Activated CD8-positive, alpha-beta memory T cell treated with anti-CD3 and anti-CD28 coated beads, Interleukin-2, amount 50 U/mL, for 1 hour (primary cell): ENCODE measurements at regions not wholly inside any gene's neighbourhood (a gene's known extent, or its start where the extent isn't known, plus 50 kb on each side); places are given as distances from the start of the nearest gene placed in this dataset.

Source experiments
- DNase-seq: peaks from one replicate; pipeline ENCODE4 v3.0.0-alpha.2; 2020; ENCODE audit errors: extremely low read depth

DNA sequence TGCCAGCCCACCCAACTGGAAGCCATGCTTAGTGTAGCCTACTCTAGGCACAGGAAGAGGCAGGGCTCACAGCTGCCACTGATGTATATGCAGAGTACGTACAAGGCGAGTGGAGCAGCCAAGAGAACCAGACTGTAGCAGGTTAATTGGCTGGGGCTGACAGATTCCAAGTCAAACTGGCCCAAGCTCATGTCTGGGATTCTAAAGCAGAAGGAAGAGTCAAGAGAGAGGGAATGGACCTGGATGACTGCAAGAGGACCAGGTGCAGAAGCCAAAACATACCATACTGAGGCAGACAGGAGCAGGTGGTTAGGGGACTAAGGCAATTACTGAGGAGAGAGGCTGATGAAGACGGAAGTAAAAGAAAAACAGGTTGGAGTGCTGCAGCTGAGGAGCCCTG lies 51.3 kb upstream of the LRRN2 start:
- DNase-seq, result no peak

DNA sequence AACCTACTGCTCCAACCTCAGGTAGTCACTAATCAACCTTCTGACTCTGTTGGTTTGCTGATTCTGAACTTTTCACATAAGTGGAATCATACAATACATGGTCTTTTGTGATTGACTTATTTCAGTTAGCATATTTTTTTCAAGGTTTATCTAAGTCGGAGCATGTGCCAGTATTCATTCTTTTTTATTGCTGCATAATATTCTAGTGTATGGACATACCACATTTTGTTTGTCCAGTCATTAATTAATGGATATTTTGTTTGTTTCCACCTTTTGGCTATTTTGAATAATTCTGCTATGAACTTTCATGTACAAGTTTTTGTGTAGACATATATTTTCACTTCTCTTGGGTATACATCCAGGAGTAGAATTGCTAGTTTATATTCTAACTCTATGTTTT lies 53.0 kb upstream of the LRRN2 start:
- no peak for DNase-seq

DNA sequence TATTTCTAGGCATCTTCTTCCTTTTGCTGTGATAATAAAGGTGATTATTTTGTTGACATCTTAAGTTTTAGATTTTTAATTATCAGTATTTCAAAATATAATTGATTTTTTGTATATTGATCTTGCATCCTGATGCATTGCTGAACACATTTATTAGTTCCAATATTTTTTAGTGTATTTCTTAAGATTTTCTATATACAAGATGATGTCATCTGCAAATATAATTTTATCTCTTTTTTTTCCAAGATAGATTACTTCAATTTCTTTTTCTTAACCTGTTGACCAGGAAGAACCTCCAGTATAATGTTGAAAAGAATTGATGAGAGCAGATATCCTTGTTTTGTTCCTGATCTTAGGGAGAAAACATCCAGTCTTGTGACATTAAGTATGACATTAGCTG lies 54.8 kb upstream of the LRRN2 start:
- DNase-seq, result no peak

DNA sequence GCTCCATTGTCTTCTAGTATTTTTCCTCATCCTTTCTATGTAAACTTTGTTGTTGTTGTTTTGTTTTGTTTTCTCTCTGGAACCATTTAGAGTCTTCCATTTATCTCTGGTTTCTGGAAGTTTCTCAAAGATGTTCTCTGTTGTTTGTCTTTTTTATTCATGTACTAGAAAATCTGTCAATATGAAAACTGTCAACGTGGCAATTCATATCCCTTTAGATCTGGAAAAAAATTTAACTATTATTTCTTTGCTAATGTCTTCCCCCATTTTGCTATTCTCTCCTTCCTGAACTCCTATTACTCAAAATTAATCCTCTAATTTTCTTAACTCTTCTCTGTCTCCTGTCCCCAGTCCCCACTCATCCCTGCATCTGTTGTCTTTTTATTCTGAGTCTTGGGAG lies 55.9 kb upstream of the LRRN2 start:
- no peak for DNase-seq

DNA sequence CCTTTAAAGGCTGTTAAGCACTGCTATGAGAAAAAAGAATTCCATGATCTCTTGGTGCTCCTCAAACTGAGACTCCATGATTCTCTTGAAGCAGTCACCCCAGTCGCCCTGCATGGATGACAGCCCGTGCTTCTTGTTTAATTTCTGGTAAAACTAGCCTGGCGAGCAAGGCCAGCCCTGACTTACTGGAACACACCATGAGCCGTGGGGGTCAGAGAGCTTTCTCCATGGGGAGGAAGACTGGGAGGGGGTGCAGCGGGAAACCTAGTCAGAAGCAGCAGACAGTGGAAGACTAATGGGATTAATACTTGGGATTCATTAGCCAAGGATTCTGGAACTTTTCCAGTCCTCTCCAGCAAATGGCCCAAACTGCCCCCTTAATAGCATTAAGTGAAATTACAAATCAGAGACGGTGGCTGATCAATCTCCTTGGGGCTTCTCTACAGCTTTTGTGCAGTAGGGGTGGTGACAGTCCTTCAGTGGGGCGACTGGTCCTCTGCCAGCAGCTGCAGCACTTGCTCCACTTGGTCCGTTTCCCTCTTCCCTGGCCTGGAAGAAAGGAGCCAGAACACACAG lies 57.2 kb upstream of the LRRN2 start:
- DNase-seq, result no peak

DNA sequence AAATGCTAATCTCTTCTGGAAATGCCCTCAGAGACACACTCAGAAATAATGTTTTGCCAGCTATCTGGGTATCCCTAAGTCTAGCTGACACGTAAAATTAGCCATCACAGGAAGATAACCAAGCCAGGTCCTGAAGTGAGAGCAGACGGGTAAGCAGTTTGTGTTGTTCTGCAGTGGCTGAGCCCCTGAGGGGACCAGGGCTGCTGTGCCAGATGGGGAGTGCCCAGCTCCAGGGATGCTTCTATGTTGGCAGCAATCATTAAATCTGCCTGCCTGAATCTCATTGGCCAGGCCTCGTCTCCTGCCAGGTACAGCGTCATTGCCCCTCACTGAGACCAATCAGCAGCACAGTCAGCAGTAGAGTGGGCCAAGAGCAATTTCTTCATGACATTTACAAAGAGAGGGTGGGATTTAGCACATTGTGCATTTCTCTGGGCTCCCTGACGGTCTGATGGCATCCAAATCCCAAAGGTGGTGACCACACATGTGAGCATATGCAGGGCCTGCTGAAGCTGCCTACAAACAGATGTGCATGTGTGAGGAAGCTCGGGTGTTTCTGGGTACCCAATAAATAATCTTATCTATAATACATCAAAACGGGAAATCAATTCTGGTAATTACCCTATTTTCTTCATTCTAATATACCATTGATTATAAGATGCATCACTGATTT lies 58.7 kb upstream of the LRRN2 start:
- DNase-seq, result no peak

DNA sequence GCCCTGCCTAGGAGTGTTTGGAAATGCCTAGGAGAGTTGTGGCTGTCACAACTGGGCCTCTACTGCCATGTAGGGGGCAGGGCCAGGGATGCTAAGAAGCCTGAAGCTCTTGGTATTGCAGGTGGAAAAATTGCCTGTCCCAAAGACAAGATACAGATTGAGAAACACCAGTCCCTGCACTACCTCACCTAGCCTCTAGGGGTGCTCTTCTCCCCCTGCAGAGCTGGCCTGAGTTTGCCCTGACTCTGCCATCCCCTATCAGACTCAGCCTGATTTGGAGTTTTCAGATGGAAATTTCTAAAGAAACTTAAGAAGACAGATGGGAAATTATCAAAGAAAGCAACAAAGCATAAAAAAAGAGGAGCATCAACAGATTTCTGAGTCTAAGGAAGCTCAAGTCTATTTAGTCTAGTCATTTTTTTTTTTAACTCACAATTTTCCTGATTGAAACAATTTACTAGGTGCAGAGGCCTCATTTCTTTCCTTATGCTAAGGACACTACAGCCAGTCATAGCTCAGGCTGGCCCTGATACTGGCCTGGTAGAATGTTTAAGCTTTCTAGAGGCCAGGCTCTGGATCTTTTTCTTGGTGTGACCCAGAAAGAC lies 61.4 kb upstream of the LRRN2 start:
- no peak for DNase-seq

DNA sequence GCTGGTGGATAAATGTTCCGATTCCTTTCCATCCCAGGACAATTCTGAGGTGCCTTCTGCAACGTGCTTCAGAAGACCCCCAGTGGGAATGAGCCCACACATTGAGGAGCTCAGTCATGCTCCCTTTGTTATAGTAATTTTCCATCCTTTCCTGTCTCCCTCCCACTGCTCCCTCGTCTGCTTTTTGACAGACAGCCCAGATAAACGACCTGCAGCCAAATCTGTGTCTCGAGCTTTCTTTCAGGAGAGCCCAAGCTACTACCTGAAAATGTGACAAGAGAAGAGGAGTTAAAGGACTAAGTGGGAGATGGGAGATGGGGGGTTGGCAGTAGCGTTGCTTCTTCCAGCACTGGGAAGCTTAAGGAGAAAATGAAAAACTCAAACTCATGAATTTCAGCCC lies 65.9 kb upstream of the LRRN2 start:
- no peak for DNase-seq

DNA sequence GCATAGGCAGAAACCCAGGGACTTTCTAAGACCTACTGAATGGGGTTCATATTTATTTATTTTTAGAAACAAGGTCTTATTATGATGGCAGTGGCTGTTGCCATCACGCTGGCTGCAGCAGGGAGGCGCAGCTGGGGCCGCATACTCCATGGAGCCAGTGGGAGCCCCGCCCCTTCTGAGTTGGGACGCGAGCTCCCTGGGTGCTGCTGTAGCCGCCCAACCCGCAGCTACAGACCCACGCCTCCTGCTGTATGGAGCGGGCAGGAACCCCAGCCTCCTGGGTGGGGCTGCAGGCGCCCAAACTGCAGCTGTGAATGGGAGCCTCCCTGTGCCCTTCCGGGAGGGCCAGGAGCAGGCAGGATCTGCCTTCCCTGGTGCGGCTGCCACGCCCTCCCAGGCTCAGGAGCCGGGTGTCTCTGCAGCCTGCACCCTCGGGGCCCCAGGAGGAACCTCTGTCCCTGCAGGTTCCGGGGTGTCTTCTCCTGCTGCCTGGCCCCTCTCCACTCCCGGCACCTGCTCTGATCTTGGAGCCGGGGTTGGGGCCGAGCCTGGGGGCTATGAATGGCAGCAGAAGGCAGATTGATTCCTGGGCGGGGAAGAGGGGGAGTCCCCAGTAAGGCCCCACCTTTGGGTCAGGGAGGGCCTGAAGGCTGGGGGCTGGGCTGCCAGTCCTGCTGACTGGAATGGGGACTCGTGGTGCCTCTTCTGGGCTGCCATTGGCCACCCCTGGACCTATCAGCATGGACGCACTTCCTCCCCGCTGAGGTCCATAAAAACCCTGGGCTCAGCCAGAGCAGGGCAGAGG lies 66.5 kb upstream of the LRRN2 start:
- no peak for DNase-seq

DNA sequence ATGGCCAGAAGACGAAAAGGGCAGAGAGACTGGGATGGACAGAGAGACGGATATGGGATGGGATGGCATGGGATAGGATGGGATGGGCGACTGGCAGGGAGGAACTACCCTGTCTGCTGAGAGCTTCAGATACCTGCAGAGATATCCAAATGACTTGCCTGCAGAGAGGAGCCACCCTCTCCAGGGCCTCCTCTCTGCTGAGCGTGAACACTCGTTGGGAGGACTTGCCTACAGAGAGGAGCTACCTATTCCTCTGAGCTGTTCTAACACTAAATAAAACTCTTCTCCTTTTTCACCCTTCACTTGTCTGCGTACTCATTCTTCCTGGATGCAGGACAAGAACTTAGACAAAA lies 67.1 kb upstream of the LRRN2 start:
- DNase-seq, result no peak

DNA sequence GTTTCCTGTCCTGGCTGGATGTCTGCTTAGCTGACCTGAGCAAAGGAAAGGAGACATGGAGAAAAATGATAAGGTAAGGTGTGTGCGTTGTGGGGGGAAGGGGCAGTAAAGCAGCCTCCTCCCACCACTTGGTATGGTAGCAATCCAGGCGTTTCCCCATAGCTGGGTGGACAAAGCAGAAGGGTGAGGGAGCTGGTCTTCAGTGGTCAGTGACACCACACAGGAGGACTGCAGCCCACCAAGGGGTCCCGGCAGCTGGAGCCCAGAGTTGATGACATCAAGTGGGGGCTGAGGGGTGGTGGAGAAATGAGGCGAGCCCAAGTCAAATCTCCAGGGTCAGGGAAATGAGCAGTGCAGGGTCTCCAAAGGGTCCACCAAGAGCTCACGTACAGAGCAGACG lies 69.3 kb upstream of the LRRN2 start:
- no peak for DNase-seq

DNA sequence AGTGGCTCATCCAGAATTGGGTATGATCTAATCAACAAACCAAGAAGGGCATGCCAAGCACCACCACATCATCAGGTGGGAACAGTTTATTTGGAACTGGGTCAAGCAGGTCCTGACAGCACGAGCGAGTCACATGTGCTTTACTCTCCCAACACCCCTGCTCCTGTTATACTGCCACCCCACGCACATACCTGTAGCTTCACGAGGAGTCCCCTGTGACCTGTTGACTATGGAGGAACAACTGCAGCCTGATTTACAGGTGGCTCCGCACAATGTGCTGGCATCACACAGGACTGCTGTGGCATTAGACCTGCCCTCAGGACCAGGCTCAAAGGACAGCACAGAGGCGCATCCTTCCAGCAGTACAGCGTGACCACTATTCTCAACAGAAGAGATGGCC lies 70.8 kb upstream of the LRRN2 start:
- DNase-seq, result no peak

DNA sequence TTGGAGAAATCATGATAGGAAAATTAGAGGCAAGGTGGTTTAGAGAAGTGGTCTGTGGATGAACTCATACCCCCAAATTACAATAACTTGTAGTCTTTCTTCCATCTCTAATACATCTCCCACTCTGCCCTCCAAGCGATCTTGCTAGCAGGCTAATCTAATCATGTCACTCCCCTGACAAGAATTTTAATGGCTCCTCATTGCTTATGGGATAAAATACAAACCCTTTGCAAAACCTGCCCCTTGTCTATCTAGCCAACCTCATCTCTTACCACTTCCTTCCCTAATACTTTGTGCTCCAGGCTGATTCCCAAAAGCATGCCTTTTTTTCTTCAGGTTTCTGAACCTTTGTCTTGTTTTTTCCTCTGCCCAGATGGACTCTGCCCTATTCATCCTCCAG lies 71.3 kb upstream of the LRRN2 start:
- no peak for DNase-seq

DNA sequence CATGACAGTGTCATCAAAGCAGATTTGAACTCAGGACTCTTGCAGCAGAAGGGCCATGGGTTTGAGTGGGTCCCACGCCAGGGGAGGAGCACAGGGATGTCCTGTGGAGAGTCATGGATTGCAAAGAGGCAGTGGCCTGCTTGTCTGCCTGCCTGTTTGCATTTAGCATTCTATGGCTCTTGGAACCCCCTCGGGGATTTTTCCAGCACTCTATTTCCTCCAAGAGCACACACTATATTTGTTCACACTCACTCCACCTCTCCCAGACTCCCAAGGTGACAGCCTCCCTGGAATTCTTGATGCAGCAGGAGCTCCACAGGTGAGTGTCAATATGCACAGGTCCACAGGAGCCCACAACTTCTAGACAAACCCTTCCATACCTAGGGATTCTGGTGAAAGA lies 73.1 kb upstream of the LRRN2 start:
- DNase-seq, result no peak

DNA sequence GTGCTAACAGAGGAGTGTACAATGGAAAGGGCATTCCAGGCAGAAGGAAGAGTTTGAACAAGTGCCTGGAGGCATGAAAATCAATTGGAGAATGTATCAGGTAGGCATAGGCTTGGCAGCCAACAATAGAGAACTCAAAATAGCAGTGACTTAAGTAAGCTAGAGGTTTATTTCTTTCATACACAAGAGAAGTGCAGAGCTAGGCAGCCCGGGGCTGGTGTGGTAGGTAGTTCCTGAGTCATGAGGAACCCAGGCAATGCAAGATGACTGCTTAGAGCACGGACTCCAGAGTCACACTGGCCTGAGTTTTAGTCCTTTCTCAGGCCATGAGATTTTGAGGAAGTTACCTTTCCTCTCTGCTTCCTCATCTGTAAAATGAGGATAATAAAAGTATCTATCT lies 74.8 kb upstream of the LRRN2 start:
- DNase-seq, result no peak

DNA sequence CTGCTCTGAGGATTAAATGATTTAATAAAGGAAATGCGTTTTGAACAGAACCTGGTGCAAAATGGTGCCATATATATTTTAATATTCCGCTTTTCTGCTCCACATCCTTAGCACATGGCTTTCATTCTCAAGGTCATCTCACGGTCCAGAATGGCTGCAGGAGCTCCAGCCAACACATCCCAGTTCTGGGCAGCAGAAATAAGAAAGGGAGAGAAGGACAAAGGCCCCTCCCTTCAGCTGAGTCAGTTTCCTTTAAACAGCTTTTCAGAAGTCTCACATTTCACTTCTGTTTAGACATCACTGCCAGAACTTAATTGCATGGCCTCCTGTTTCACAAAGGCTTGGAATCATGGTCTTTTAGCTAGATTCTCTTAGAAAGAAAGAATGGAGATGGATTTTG lies 75.2 kb upstream of the LRRN2 start:
- DNase-seq, result no peak

DNA sequence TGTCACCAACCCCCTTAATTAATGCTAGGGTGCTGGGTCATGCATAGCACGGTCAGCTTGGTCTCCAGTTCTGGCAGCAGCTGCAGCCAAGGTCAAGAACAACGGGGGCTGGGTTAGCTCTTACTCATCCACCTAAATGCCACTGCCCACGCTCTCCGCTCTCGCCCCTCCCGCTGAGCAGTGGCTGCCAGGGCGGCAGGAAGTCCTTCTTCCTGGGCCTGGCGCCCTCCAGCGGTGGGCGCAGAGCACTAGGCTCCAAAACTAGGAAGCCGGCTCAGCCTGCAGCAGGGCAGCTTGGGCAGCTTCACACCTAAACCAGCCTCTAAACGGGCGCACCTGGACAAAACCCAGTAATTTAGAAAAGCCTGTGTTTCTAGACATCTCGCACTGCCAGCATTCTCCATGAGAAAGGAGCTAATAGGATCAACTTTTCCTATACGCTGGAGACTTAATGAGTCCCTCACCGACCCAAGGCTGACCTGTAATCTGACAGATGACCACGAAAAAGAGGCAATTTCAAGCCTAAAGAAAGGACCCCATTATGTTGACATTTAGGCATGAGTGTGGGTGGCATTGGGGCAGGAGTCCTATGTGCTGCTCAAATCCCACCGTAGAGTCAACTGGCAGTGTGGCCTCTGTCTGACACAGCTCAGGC lies 78.4 kb upstream of the LRRN2 start:
- no peak for DNase-seq

DNA sequence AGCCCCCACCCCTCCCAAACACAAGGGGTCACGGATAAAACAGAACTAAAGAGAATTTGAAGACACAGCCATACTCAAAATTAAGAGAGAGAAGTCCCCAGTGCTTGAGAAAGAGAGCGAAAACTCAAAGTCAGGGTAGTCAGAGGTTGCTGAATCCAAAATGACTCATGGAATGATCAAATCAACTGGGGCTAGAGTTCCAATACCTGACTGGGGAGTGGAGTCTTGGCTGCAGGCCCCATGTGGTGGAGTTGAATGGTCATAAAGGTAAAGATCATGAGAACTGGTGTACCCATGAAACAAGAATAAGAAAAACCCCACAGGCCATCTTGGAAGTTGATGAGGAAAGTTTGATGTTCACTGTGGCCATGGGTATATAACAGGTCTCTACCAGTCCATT lies 84.5 kb upstream of the LRRN2 start:
- no peak for DNase-seq

DNA sequence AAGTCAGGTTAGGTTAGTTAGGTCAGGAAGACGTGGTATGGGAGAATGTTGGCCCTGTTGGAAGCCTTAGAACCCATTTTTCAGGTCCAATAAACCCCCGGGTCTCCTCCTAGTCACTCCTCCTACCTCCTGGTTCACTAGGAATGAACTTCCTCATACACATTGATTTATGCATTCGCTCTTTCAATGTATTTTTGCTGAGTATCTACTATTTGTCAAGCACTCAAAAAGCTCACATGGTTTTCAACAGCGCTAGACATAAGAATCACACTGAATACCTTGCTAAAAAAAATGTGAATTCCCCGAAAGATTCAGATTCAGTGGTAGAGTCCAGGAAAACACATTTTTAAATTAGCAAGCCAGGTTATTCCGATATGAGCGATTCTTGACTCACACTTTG lies 85.8 kb upstream of the LRRN2 start:
- DNase-seq, result no peak

DNA sequence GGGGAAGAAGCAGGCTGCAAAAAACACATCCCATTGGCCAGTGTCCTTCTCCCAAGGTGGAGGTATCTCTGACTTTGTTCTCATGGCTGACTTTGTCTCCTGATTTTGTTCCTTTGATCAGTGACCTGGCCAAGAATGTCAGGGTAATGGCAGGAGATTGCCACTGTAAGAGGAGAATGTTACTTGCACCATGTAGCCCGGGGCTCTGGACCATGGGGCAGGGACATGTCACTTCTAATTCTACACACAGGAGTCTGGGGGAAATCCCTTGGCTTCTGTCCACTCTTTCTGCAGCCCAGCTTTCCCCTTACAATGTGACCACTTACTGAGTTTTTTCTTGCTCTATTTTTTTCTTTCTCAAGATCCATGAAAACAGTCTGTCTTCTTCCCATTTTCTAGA lies 87.7 kb upstream of the LRRN2 start:
- no peak for DNase-seq

DNA sequence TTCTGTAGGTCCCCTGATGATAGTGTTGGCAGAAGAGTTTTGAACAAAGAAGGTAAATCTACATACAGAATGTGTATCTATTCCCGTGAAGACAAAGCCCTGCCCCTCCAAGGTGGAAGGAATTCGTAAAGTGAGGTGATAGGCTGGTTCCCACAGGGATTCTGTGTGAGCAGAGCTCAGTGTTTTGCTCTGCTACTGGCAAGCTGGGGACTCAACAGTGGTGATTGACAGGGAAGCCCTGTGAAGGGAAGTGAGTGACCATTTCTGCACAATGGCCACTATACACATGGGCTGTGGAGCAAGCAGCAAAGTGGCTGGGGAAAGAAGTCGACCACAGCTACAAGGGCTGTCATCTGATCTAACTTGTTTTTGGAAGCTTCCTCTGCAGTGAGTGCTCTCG lies 90.0 kb upstream of the LRRN2 start:
- DNase-seq, result no peak

DNA sequence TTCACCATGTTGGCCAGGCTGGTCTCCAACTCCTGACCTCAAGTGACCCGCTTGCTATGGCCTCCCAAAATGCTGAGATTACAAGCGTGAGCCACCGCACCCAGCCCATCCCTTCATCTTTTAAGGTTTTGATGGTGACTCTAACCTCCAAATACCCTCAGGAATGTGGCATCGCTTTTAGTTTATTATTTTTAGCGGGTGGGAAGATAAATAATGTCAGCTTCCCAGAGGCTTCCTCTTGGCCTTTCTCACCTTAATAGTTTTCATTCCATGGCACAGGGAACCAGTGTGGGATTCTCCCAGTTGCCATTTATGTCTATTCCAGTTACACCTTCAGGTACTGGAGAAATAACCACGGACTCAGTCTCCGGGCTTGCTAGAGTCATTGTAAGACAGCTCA lies 92.1 kb upstream of the LRRN2 start:
- DNase-seq, result no peak

DNA sequence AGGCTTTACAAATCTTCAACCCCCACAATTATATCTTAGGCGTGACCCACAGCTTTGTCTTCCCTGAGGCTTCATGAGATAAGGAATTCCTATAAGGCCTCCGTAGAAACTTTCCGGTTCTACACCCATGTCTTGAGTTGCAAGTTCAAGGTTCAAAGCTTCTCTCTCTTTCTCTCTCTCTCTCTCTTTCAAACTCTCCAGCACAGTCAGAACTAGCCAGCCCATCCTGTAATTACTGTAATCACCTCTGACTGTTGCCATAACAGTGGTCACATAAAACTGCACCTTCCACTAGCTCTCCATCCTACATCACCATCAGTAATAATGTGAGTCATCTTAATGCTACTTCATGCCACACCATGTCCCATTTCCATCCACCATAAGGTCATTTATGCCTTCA lies 90.0 kb upstream of the NFASC start:
- DNase-seq, result no peak
